Cardiac fibroblast (primary cell): ENCODE measurements at regions not wholly inside any gene's neighbourhood (a gene's known extent, or its start where the extent isn't known, plus 50 kb on each side); places are given as distances from the start of the nearest gene placed in this dataset.

Experiments used
- DNase-seq, 2 donors: peaks; one replicate each; pipeline versions ENCODE4 v3.0.0 to v3.0.0-alpha.2; 2010; ENCODE audit warnings: low read depth in 2 of 2
- H3K4me3 ChIP-seq, 2 donors: replicated peaks in 1 of 2; 1 replicate in 1 of 2; 2 replicates in 1 of 2; pipeline ENCODE4 v1.5.1; 2011; ENCODE audit warnings: low read depth in 2 of 2, low read length in 2 of 2, mild to moderate bottlenecking in 2 of 2, moderate library complexity in 1 of 2
- CTCF ChIP-seq: IDR thresholded peaks from one replicate; pipeline ENCODE4 v1.5.1; 2011; ENCODE audit warnings: low read depth, mild to moderate bottlenecking, low read length, inconsistent platforms

DNA sequence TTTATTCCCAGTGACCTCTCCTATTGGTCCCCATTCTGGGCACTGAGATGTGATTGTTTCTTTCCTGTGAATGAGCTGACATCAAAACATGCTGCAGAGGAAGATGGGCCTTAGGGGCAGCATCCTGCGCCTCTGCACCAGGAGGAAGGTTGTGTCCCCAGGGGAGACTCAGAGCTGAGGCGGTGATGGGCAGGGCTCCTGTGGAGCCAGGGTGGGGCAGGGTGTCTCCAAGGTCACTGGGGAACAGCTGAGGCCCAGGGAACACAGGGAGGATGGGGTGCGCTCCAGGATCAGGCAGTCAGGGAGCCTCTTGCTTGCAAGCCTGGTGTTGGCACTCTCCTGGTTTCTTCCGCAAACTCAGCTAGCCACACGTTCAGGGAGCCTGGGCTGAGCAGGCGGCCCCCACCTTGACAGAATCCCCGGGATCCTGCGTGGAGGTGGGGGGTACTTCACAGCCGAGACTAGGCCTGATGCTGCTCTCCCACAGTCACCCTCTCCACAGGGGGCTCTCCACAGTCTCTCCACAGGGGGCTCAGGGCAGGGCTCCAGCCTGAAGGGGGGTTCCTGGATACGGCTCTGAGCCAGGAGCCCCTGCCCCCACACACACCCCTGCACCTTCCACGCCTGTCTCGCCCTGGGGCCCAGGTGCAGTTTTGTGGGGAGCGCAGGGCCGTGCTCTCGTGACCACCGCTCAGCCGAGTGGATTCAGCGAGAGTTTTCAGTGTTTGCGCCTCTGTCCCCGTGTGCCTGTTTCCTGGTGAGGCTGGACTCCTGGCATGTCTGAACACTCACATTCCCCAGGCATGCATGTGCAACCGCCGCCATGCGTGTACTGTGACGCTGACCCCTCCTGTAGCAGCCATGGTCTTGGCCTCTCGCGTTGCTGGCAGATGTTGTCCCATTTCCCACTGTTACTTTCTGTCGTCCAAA is 264.7 kb downstream of the SEC23A start:
- H3K4me3 ChIP-seq = no peak overlapping the region
- no peak for DNase-seq
- no peak for TF ChIP-seq CTCF

- no peak overlapping the region for H3K4me3 ChIP-seq
- no peak for TF ChIP-seq CTCF
- no peak for DNase-seq
Measured at GRCh38 chr14:38837343-38838048, 265.5 kb downstream of the SEC23A start.

GRCh38 chr14:38836539-38836938 is 266.5 kb downstream of the SEC23A start:
- no peak for DNase-seq
- TF ChIP-seq CTCF = no peak
- no peak overlapping the region for H3K4me3 ChIP-seq

GRCh38 chr14:38835874-38836273 is 267.2 kb downstream of the SEC23A start:
- no peak for DNase-seq
- no peak overlapping the region for H3K4me3 ChIP-seq
- TF ChIP-seq CTCF = no peak

- TF ChIP-seq CTCF = no peak
- no peak overlapping the region for H3K4me3 ChIP-seq
- DNase-seq = no peak
Measured at GRCh38 chr14:38828183-38828827, 274.7 kb downstream of the SEC23A start.

GRCh38 chr14:38824706-38825105 is 278.3 kb downstream of the SEC23A start:
- H3K4me3 ChIP-seq = no peak overlapping the region
- no peak for TF ChIP-seq CTCF
- no peak for DNase-seq
